ENCODE measurements at regions not wholly inside any gene's neighbourhood (a gene's known extent, or its start where the extent isn't known, plus 50 kb on each side); places are given as distances from the start of the nearest gene placed in this dataset.

DNA sequence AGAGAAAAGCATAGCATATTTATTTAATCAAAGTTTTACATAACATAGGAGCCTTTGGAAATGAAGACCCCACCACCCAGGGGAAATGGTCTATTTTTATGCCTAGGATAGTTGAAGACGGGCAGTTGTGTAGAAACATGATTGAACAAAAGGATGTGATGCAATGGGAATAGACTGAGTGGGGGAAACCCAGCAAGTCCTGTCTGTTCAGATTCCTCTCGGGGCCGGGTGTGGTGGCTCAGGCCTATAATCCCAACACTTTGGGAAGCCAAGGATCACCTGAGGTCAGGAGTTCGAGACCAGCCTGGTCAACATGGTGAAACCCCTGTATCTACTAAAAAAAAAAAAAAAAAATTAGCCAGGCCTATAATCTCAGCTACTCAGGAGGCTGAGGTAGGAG is 298.3 kb downstream of the MATN1 start:
- DNase-seq (ENCODE audit: low read depth), result no peak
- TF ChIP-seq, protein P1, sequence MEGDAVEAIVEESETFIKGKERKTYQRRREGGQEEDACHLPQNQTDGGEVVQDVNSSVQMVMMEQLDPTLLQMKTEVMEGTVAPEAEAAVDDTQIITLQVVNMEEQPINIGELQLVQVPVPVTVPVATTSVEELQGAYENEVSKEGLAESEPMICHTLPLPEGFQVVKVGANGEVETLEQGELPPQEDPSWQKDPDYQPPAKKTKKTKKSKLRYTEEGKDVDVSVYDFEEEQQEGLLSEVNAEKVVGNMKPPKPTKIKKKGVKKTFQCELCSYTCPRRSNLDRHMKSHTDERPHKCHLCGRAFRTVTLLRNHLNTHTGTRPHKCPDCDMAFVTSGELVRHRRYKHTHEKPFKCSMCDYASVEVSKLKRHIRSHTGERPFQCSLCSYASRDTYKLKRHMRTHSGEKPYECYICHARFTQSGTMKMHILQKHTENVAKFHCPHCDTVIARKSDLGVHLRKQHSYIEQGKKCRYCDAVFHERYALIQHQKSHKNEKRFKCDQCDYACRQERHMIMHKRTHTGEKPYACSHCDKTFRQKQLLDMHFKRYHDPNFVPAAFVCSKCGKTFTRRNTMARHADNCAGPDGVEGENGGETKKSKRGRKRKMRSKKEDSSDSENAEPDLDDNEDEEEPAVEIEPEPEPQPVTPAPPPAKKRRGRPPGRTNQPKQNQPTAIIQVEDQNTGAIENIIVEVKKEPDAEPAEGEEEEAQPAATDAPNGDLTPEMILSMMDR (conservative IDR thresholded peaks at IDR 0.05; ENCODE audit: low read depth, low read length), result no peak
- H3K4me3 ChIP-seq (ENCODE audit: low read depth, low read length), result no peak overlapping the region

DNA sequence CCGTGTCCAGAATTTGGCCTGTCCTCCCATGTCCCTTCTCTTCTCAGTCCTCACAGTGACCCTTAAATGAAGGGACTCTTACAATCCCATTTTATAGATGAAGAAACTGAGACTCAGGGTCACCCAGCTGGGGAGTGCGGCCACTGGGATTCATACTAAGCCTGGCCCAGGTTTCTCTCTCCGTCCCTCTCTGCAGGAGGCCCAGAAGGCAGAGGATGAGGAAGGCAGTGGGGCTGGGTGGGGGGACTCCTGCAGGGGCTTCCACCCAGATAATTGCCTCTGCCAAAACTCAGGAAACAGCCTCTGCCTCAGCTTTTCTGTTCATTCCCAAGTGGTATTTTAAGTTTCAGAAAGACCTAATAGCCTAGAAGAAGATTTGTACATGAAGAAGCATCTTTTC is 299.8 kb downstream of the MATN1 start:
- TF ChIP-seq, protein P1 (conservative IDR thresholded peaks at IDR 0.05; ENCODE audit: low read depth, low read length), result no peak
- no peak overlapping the region for H3K4me3 ChIP-seq (ENCODE audit: low read depth, low read length)
- DNase-seq (ENCODE audit: low read depth), result no peak

DNA sequence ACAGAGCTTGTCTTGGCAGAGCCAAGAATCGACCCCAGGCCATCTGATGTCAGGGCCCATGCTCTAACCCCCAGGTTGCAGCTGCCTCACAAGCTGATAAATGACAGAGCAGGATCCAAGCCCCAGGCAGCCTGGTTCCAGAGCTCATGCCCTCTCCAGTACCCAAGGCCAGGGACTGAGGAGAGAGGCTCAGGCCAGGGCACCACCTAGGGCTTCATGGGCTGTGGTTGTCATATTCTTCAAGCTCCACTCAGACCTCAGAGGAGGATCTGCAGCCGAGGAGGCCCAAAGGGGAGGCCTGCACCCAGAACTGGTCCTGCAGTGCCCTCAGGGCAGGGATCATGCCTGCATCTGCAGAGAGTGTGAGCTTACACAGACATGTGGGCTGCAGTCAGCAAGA is 301.1 kb downstream of the MATN1 start:
- no peak overlapping the region for H3K4me3 ChIP-seq (ENCODE audit: low read depth, low read length)
- DNase-seq (ENCODE audit: low read depth), result no peak
- TF ChIP-seq, protein P1 (conservative IDR thresholded peaks at IDR 0.05; ENCODE audit: low read depth, low read length), result no peak

DNA sequence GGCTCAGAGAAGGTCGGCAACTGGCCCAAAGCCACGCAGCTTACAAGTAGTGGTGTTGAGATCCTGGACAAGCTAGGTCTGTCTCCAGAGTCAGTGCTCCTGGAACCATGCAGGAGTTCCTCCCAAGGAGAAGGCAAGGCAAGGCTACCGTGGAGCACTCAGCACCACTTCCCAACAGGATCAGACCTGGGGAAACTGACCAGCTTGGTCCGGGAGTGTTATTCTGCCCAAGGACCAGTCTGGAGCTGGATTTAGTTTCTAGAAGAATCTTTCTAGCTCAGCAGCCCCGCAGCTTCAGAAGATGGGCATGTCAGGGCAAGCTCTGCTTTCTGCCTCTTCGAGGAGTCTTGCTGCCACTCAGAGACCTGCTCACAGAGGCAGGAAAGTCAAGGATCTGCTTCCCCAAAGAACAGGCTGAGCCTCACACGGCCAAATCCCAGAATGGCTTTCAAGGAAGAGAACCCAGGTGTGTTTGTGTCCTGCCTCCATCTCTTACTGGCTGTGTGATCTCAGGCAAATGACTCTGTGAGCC is 302.8 kb downstream of the MATN1 start:
- TF ChIP-seq, protein P1 (conservative IDR thresholded peaks at IDR 0.05; ENCODE audit: low read depth, low read length), result no peak
- no peak for DNase-seq (ENCODE audit: low read depth)
- H3K4me3 ChIP-seq (ENCODE audit: low read depth, low read length), result no peak overlapping the region

DNA sequence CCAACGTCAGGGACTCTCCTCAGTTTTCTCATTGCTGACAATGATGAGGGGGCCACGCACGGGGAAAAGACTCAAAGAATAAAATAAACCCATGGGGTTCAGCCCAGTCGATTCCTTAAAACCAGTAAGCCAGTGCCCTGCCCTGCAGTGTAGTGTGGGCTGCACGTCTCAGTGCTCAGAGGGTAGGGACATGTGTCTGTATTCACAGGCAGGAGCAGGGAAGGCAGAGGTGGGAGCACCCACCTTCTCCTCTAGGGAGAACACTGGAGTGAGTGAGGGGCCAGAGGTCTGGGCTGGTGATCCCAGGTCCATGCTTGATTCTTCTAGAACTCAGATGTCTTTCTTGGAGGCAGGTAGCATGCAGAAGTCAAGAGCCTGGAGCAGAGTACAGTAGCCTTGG is 303.6 kb downstream of the MATN1 start:
- H3K4me3 ChIP-seq (ENCODE audit: low read depth, low read length), result no peak overlapping the region
- TF ChIP-seq, protein P1 (conservative IDR thresholded peaks at IDR 0.05; ENCODE audit: low read depth, low read length), result no peak
- DNase-seq (ENCODE audit: low read depth), result no peak

DNA sequence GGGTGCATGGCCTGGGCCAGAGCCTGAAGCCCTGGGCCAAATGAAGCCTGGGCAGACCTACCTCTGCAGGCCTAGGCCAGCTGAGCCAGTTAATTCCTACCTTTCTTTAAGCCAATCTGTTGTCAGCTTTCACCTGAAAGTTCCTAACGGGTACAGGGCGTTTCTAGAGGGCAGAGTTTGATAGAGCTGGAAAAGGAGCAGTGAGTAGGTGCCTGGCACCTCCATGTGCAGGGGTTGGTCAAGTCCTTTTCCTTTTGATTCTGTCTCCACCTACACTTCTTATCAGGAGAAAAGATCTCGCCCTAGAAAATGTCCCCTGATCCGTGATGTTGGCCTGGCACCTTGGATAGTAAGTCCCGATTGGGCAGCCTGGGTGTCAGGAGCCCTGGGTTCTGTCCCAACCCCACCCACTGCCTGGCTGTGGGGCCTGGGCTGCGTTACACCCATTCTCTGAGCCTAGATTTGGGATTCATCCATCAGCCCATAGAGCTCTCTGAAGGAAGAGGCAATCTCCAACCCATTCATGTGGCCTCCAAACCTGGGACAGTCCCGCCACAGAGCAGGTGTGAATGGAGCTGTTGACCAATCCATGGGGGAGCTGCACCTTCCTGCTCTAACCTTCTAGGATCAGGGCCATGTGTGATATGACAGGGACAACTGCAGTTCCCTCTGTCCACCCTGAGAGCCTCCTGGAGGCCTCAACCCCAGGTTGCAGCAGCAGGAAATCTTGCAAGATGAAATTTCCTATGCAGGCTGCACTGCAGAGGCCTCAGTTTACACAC is 304.3 kb downstream of the MATN1 start:
- no peak for DNase-seq (ENCODE audit: low read depth)
- no peak overlapping the region for H3K4me3 ChIP-seq (ENCODE audit: low read depth, low read length)
- TF ChIP-seq, protein P1 (conservative IDR thresholded peaks at IDR 0.05; ENCODE audit: low read depth, low read length), result no peak

Measured in epithelial cell of proximal tubule (primary cell).